ENCODE measurements at regions not wholly inside any gene's neighbourhood (a gene's known extent, or its start where the extent isn't known, plus 50 kb on each side); places are given as distances from the start of the nearest gene placed in this dataset.
"Not testable (repeated sequence)": the region's sequence is repeated elsewhere in the genome, so short reads cannot be mapped to it uniquely, and the experiment has no call there.

GRCh38 chr10:29784175-29784773 is 149.5 kb upstream of the SVIL start:
- peak; percentile 93 for DNase-seq

GRCh38 chr10:29783201-29783947 is 148.6 kb upstream of the SVIL start:
- DNase-seq, result peak; percentile 76

- DNase-seq, result no peak
Observed at GRCh38 chr10:29780639-29781038, 145.9 kb upstream of the SVIL start.

GRCh38 chr10:29780096-29780495 is 145.3 kb upstream of the SVIL start:
- DNase-seq, result no peak

- DNase-seq, result no peak
Observed at GRCh38 chr10:29776246-29776645, 141.5 kb upstream of the SVIL start.

GRCh38 chr10:29774475-29774874 is 139.7 kb upstream of the SVIL start:
- no peak for DNase-seq

- DNase-seq, result no peak
Observed at GRCh38 chr10:29773675-29774091, 138.9 kb upstream of the SVIL start.

- no peak for DNase-seq
Observed at GRCh38 chr10:29772403-29772802, 137.6 kb upstream of the SVIL start.

GRCh38 chr10:29771376-29771775 is 136.6 kb upstream of the SVIL start:
- no peak for DNase-seq

- not testable (repeated sequence) for DNase-seq
Observed at GRCh38 chr10:29769277-29769676, 134.5 kb upstream of the SVIL start.

GRCh38 chr10:29767968-29768367 is 133.2 kb upstream of the SVIL start:
- DNase-seq, result no peak

GRCh38 chr10:29766753-29767152 is 132.0 kb upstream of the SVIL start:
- no peak for DNase-seq

GRCh38 chr10:29765330-29765729 is 130.6 kb upstream of the SVIL start:
- no peak for DNase-seq

- DNase-seq, result peak; percentile 83
Observed at GRCh38 chr10:29763396-29763795, 128.6 kb upstream of the SVIL start.

GRCh38 chr10:29761916-29762315 is 127.1 kb upstream of the SVIL start:
- DNase-seq, result no peak

- no peak for DNase-seq
Observed at GRCh38 chr10:29760138-29760900, 125.5 kb upstream of the SVIL start.

GRCh38 chr10:29757551-29758297 is 123.0 kb upstream of the SVIL start:
- peak; percentile 39 for DNase-seq

GRCh38 chr10:29756451-29756850 is 121.7 kb upstream of the SVIL start:
- DNase-seq, result no peak

- DNase-seq, result no peak
Observed at GRCh38 chr10:29753283-29753682, 118.5 kb upstream of the SVIL start.

GRCh38 chr10:29751684-29752083 is 116.9 kb upstream of the SVIL start:
- peak; percentile 70 for DNase-seq

GRCh38 chr10:29751240-29751639 is 116.5 kb upstream of the SVIL start:
- peak; percentile 82 for DNase-seq

GRCh38 chr10:29749150-29749549 is 114.4 kb upstream of the SVIL start:
- DNase-seq, result no peak

GRCh38 chr10:29748109-29748650 is 113.4 kb upstream of the SVIL start:
- no peak for DNase-seq

Measured in inflammatory macrophage treated with lipopolysaccharide for 4 hours (primary cell).